Retina (tissue), 1 donor: ENCODE measurements at regions not wholly inside any gene's neighbourhood (a gene's known extent, or its start where the extent isn't known, plus 50 kb on each side); places are given as distances from the start of the nearest gene placed in this dataset.
"Not testable (repeated sequence)": the region's sequence is repeated elsewhere in the genome, so short reads cannot be mapped to it uniquely, and the experiment has no call there.

Experiments used
- DNase-seq: peaks from one replicate; pipeline ENCODE4 v3.0.0-alpha.2; 2016

GRCh38 chr4:15164571-15164970 lies 162.3 kb downstream of the CPEB2 start:
- DNase-seq, result no peak

GRCh38 chr4:15167743-15168142 lies 165.5 kb downstream of the CPEB2 start:
- DNase-seq, result no peak

- no peak for DNase-seq
These were observed 166.5 kb downstream of the CPEB2 start for GRCh38 chr4:15168759-15169158.

GRCh38 chr4:15171725-15172124 lies 169.4 kb downstream of the CPEB2 start:
- DNase-seq, result no peak

- DNase-seq, result no peak
These were observed 171.0 kb downstream of the CPEB2 start for GRCh38 chr4:15173251-15173650.

GRCh38 chr4:15174168-15174567 lies 171.9 kb downstream of the CPEB2 start:
- DNase-seq, result not testable (repeated sequence)

GRCh38 chr4:15179842-15180241 lies 177.6 kb downstream of the CPEB2 start:
- not testable (repeated sequence) for DNase-seq

GRCh38 chr4:15182600-15183220 lies 180.4 kb downstream of the CPEB2 start:
- no peak for DNase-seq

GRCh38 chr4:15186149-15186548 lies 183.9 kb downstream of the CPEB2 start:
- no peak for DNase-seq

GRCh38 chr4:15186806-15187205 lies 184.5 kb downstream of the CPEB2 start:
- DNase-seq, result no peak

GRCh38 chr4:15188605-15189539 lies 186.6 kb downstream of the CPEB2 start:
- DNase-seq, result no peak

GRCh38 chr4:15194520-15194919 lies 192.2 kb downstream of the CPEB2 start:
- DNase-seq, result no peak

GRCh38 chr4:15197005-15197404 lies 194.7 kb downstream of the CPEB2 start:
- peak; percentile 45 for DNase-seq

GRCh38 chr4:15198070-15198727 lies 195.9 kb downstream of the CPEB2 start:
- DNase-seq, result no peak

- DNase-seq, result no peak
These were observed 199.5 kb downstream of the CPEB2 start for GRCh38 chr4:15201782-15202181.

- DNase-seq, result no peak
These were observed 200.2 kb downstream of the CPEB2 start for GRCh38 chr4:15202481-15202880.

- DNase-seq, result not testable (repeated sequence)
These were observed 204.2 kb downstream of the CPEB2 start for GRCh38 chr4:15206526-15206925.

- no peak for DNase-seq
These were observed 211.2 kb downstream of the CPEB2 start for GRCh38 chr4:15213302-15213970.

- DNase-seq, result no peak
These were observed 212.7 kb upstream of the C1QTNF7 start for GRCh38 chr4:15215109-15215508.

GRCh38 chr4:15226203-15226602 lies 201.6 kb upstream of the C1QTNF7 start:
- no peak for DNase-seq

GRCh38 chr4:15231265-15232091 lies 196.4 kb upstream of the C1QTNF7 start:
- DNase-seq, result peak; percentile 48
